H1 (cell line): ENCODE measurements at regions not wholly inside any gene's neighbourhood (a gene's known extent, or its start where the extent isn't known, plus 50 kb on each side); places are given as distances from the start of the nearest gene placed in this dataset.

ENCODE experiments used
- CTCF ChIA-PET: fragments of 300-600 bp; sonication (Branson Sonifier 250); formaldehyde crosslinking; loops from one replicate; lab custom pipeline; 2021; ENCODE audit not compliant: partially characterized antibody; lab: Charles Lee
- POLR2A ChIA-PET: fragments of 300-600 bp; sonication (Branson Sonifier 250); formaldehyde crosslinking; loops from one replicate; lab custom pipeline; 2021; ENCODE audit warnings: inconsistent platforms; ENCODE audit not compliant: partially characterized antibody; lab: Charles Lee
- DNase-seq, 2 experiments: peaks; one replicate each; pipeline versions ENCODE4 v3.0.0 to v3.0.0-alpha.2; 2010 to 2022; ENCODE audit warnings: low spot score in 2 of 2, low read depth in 1 of 2, mixed read lengths in 1 of 2
- FAIRE-seq: peaks from 2 replicates; lab custom pipeline; 2011; peaks lifted over from hg19 to GRCh38; lab: Jason Lieb, UNC
- H2AFZ ChIP-seq: 2 replicates; pipeline ENCODE4 v1.8.1; 2012; ENCODE audit warnings: low read length, inconsistent platforms
- H2AK5ac ChIP-seq: 2 replicates; pipeline ENCODE4 v1.6.1; 2013; ENCODE audit warnings: low read depth, low read length
- H2BK120ac ChIP-seq: replicated peaks from 2 replicates; pipeline ENCODE3; 2013; ENCODE audit warnings: low read depth, low read length, inconsistent platforms
- H2BK12ac ChIP-seq: 2 replicates; pipeline ENCODE4 v1.6.1; 2013; ENCODE audit warnings: low read depth, low read length
- H2BK15ac ChIP-seq: 2 replicates; pipeline ENCODE4 v1.6.1; 2013; ENCODE audit warnings: low read length
- H2BK20ac ChIP-seq: 2 replicates; pipeline ENCODE4 v1.6.1; 2013; ENCODE audit warnings: low read length
- H2BK5ac ChIP-seq: 2 replicates; pipeline ENCODE4 v1.6.1; 2013; ENCODE audit warnings: low read depth, low read length
- H3K14ac ChIP-seq: 2 replicates; pipeline ENCODE4 v1.6.1; 2013; ENCODE audit warnings: inconsistent platforms; ENCODE audit not compliant: insufficient read length
- H3K18ac ChIP-seq: 2 replicates; pipeline ENCODE4 v1.6.1; 2013; ENCODE audit warnings: low read length; ENCODE audit errors: extremely low read depth
- H3K23ac ChIP-seq: 2 replicates; pipeline ENCODE4 v1.6.1; 2013; ENCODE audit warnings: inconsistent platforms; ENCODE audit not compliant: insufficient read length
- H3K23me2 ChIP-seq: 2 replicates; pipeline ENCODE4 v1.6.1; 2013; ENCODE audit warnings: low read depth, low read length
- H3K27ac ChIP-seq: 2 replicates; pipeline ENCODE4 v1.6.1; 2011; ENCODE audit warnings: low read depth, low read length, inconsistent platforms
- H3K27me3 ChIP-seq, 4 experiments: replicated peaks in 1 of 4; 1 replicate in 1 of 4; 2 replicates in 3 of 4; pipeline versions ENCODE4 v1.6.1 to v1.8.1; 2011 to 2013; ENCODE audit warnings: low read length in 3 of 4, mild to moderate bottlenecking in 3 of 4, inconsistent platforms in 2 of 4, mixed read lengths in 2 of 4, moderate library complexity in 1 of 4; ENCODE audit not compliant: control insufficient read depth in 3 of 4, insufficient read depth in 3 of 4; ENCODE audit errors: extremely low read depth in 1 of 4
- H3K36me3 ChIP-seq, 4 experiments: 2 replicates each; pipeline versions ENCODE4 v1.6.1 to v1.8.1; 2011 to 2013; ENCODE audit warnings: mild to moderate bottlenecking in 4 of 4, low read length in 3 of 4, moderate library complexity in 2 of 4, control low read depth in 1 of 4, inconsistent platforms in 1 of 4; ENCODE audit not compliant: insufficient read depth in 4 of 4, control insufficient read depth in 2 of 4
- H3K4ac ChIP-seq: replicated peaks from 2 replicates; pipeline ENCODE3; 2013; ENCODE audit warnings: low read length, low read depth, mixed read lengths, inconsistent platforms; ENCODE audit not compliant: insufficient read length
- H3K4me1 ChIP-seq, 4 experiments: replicated peaks in 1 of 4; 1 replicate in 1 of 4; 2 replicates in 3 of 4; pipeline versions ENCODE4 v1.6.1 to v1.8.1; 2011 to 2013; ENCODE audit warnings: low read length in 3 of 4, inconsistent platforms in 2 of 4, mixed read lengths in 1 of 4; ENCODE audit not compliant: insufficient read depth in 4 of 4, control insufficient read depth in 3 of 4
- H3K4me2 ChIP-seq, 2 experiments: 2 replicates each; pipeline versions ENCODE4 v1.6.1 to v1.8.1; 2011 to 2013; ENCODE audit warnings: low read depth in 2 of 2, low read length in 2 of 2, control low read depth in 1 of 2, inconsistent platforms in 1 of 2, mild to moderate bottlenecking in 1 of 2; ENCODE audit not compliant: insufficient read depth in 1 of 2
- H3K4me3 ChIP-seq, 4 experiments: fragments of 200-600, 300-600 bp in 1 of 4; sonication (generic), shearing (Covaris generic), sonication (Bioruptor Twin) in 1 of 4; 2 replicates each; pipeline versions ENCODE4 v1.5.1 to v1.8.1; 2011 to 2016; ENCODE audit warnings: low read length in 4 of 4, low read depth in 3 of 4, control low read depth in 2 of 4, inconsistent platforms in 2 of 4, mild to moderate bottlenecking in 2 of 4, mixed read lengths in 1 of 4, moderate library complexity in 1 of 4; ENCODE audit not compliant: insufficient read depth in 2 of 4; ENCODE audit errors: extremely low read depth in 1 of 4
- H3K56ac ChIP-seq: replicated peaks from 2 replicates; pipeline ENCODE3; 2013; ENCODE audit warnings: low read depth, mild to moderate bottlenecking, mixed read lengths, low read length, inconsistent platforms; ENCODE audit not compliant: insufficient read length
- H3K79me1 ChIP-seq: 2 replicates; pipeline ENCODE4 v1.6.1; 2013; ENCODE audit warnings: low read depth, low read length, control low read depth
- H3K79me2 ChIP-seq, 2 experiments: 2 replicates each; pipeline versions ENCODE4 v1.6.1 to v1.8.1; 2012 to 2013; ENCODE audit warnings: low read length in 2 of 2, mild to moderate bottlenecking in 2 of 2, inconsistent platforms in 1 of 2; ENCODE audit not compliant: insufficient read depth in 2 of 2, control insufficient read depth in 1 of 2
- H3K9ac ChIP-seq, 4 experiments: replicated peaks in 1 of 4; 1 replicate in 1 of 4; 2 replicates in 3 of 4; pipeline versions ENCODE4 v1.6.1 to v1.8.1; 2011 to 2013; ENCODE audit warnings: low read depth in 3 of 4, low read length in 3 of 4, control low read depth in 2 of 4, mild to moderate bottlenecking in 2 of 4, moderate library complexity in 2 of 4, inconsistent platforms in 1 of 4; ENCODE audit errors: extremely low read depth in 1 of 4
- H3K9me3 ChIP-seq, 2 experiments: 2 replicates each; pipeline versions ENCODE4 v1.6.1 to v1.8.1; 2012 to 2013; ENCODE audit warnings: mild to moderate bottlenecking in 2 of 2, moderate library complexity in 2 of 2, control low read depth in 1 of 2, inconsistent platforms in 1 of 2, low read depth in 1 of 2, low read length in 1 of 2, mixed read lengths in 1 of 2; ENCODE audit not compliant: insufficient read depth in 2 of 2
- H4K20me1 ChIP-seq, 2 experiments: replicated peaks in 1 of 2; 2 replicates each; pipeline versions ENCODE3 to v1.8.1; 2011 to 2013; ENCODE audit warnings: inconsistent platforms in 2 of 2, low read length in 2 of 2, mild to moderate bottlenecking in 1 of 2; ENCODE audit not compliant: insufficient read depth in 2 of 2, control insufficient read depth in 1 of 2
- H4K5ac ChIP-seq: 2 replicates; pipeline ENCODE4 v1.6.1; 2013; ENCODE audit warnings: low read length, low read depth, mixed read lengths, inconsistent platforms; ENCODE audit not compliant: insufficient read length
- H4K8ac ChIP-seq: 2 replicates; pipeline ENCODE4 v1.8.0; 2013; ENCODE audit warnings: mild to moderate bottlenecking, moderate library complexity, low read length, inconsistent platforms; ENCODE audit not compliant: insufficient read depth; ENCODE audit errors: extremely low read depth
- H4K91ac ChIP-seq: replicated peaks from 2 replicates; pipeline ENCODE3; 2013; ENCODE audit warnings: low read length, mixed read lengths, inconsistent platforms; ENCODE audit not compliant: insufficient read length
- ASH2L ChIP-seq: fragments of 200-600, 300-600 bp; sonication (generic); IDR thresholded peaks from one replicate; pipeline ENCODE4 v1.7.1; 2017; ENCODE audit warnings: low read length
- BACH1 ChIP-seq: IDR thresholded peaks from 2 replicates; pipeline ENCODE4 v1.6.1; 2012; ENCODE audit warnings: low read length, improper control_type of control experiment
- CBX5 ChIP-seq: fragments of 300-800, 300-1000 bp; sonication (generic); IDR thresholded peaks from 2 replicates; pipeline ENCODE4 v1.7.1; 2016; ENCODE audit warnings: antibody characterized with exemption, low read length, low read depth
- CHD2 ChIP-seq: IDR thresholded peaks from 2 replicates; pipeline ENCODE4 v1.6.1; 2012; ENCODE audit warnings: low read length, improper control_type of control experiment
- CTBP2 ChIP-seq: IDR thresholded peaks from 2 replicates; pipeline ENCODE4 v1.7.0; 2011; ENCODE audit warnings: borderline replicate concordance, mild to moderate bottlenecking, moderate library complexity, mixed read lengths, low read length; ENCODE audit not compliant: insufficient read depth, insufficient read length
- EZH2 ChIP-seq: fragments of 200-600 bp; sonication (generic); IDR thresholded peaks from 2 replicates; pipeline ENCODE4 v1.7.1; 2012; ENCODE audit warnings: low read depth, mild to moderate bottlenecking, moderate library complexity, low read length, inconsistent platforms; ENCODE audit not compliant: severe bottlenecking
- JUN ChIP-seq: IDR thresholded peaks from 2 replicates; pipeline ENCODE4 v1.6.1; 2011; ENCODE audit warnings: low read depth, mild to moderate bottlenecking, improper control_type of control experiment, low read length
- KDM1A ChIP-seq: fragments of 200-600, 300-600 bp; sonication (generic); IDR thresholded peaks from 2 replicates; pipeline ENCODE4 v1.7.1; 2016; ENCODE audit warnings: mild to moderate bottlenecking, low read length, borderline replicate concordance
- MAFK ChIP-seq: IDR thresholded peaks from 2 replicates; pipeline ENCODE4 v1.6.1; 2012; ENCODE audit warnings: low read depth, mild to moderate bottlenecking, improper control_type of control experiment, low read length
- NANOG ChIP-seq: IDR thresholded peaks from 2 replicates; pipeline ENCODE4 v1.6.1; 2011; ENCODE audit warnings: low read length, low read depth, mild to moderate bottlenecking, inconsistent platforms; ENCODE audit not compliant: insufficient read depth, poor library complexity, severe bottlenecking
- NRF1 ChIP-seq: IDR thresholded peaks from 2 replicates; pipeline ENCODE4 v1.6.1; 2011; ENCODE audit warnings: mild to moderate bottlenecking, low read depth, low read length, improper control_type of control experiment
- PHF8 ChIP-seq: fragments of 200-600 bp; sonication (generic); conservative IDR thresholded peaks from 2 replicates; pipeline ENCODE4 v1.7.1; 2012; ENCODE audit warnings: low read depth, mild to moderate bottlenecking, inconsistent platforms, low read length, moderate library complexity
- RFX5 ChIP-seq: IDR thresholded peaks from 2 replicates; pipeline ENCODE4 v1.6.1; 2011; ENCODE audit warnings: low read depth, low read length, improper control_type of control experiment, borderline replicate concordance
- SIN3A ChIP-seq, 2 experiments: IDR thresholded peaks in 1 of 2; conservative IDR thresholded peaks in 1 of 2; 2 replicates each; pipeline ENCODE4 v1.6.1; 2011 to 2012; ENCODE audit warnings: low read length in 2 of 2, improper control_type of control experiment in 1 of 2, low read depth in 1 of 2, mild to moderate bottlenecking in 1 of 2
- SP4 ChIP-seq: IDR thresholded peaks from 2 replicates; pipeline ENCODE4 v1.6.1; 2012; ENCODE audit warnings: low read length, inconsistent platforms
- TCF12 ChIP-seq: IDR thresholded peaks from 2 replicates; pipeline ENCODE4 v1.6.1; 2011; ENCODE audit warnings: low read depth, mild to moderate bottlenecking, low read length

GRCh38 chr4:92237559-92237958, 66.2 kb upstream of the GRID2 start:
- H4K20me1 ChIP-seq: no peaks in the 10 kb centered on the region
- no peak overlapping the region for H3K9ac ChIP-seq
- no peak overlapping the region for H2AFZ ChIP-seq
- H3K18ac ChIP-seq: no peak overlapping the region
- no peak overlapping the region for H3K14ac ChIP-seq
- H3K23me2 ChIP-seq: no peaks in the 10 kb centered on the region
- no peak overlapping the region for H4K5ac ChIP-seq
- no peak overlapping the region for H3K56ac ChIP-seq
- no peak overlapping the region for H3K4ac ChIP-seq
- H3K4me3 ChIP-seq: no peak overlapping the region
- peaks cover 0 to 5% (median 0%) of the 10 kb centered on the region in 4 experiments; a peak in 1 of 8 replicates for H3K36me3 ChIP-seq
- FAIRE-seq: no peak
- H2AK5ac ChIP-seq: no peak overlapping the region
- H2BK15ac ChIP-seq: no peak overlapping the region
- H3K27me3 ChIP-seq: 0 out of 7 replicates have a peak, but pooled peaks cover 0 to 2% (median 0%) of the 10 kb centered on the region in 4 experiments
- no peak overlapping the region for H2BK20ac ChIP-seq
- H3K9me3 ChIP-seq: peaks cover 0 to 4% of the 10 kb centered on the region in 2 experiments; a peak in 2 of 4 replicates
- no peak overlapping the region for H2BK5ac ChIP-seq
- no peak overlapping the region for H3K4me2 ChIP-seq
- H3K79me2 ChIP-seq: no peaks in the 10 kb centered on the region
- no peak overlapping the region for H3K23ac ChIP-seq
- H3K27ac ChIP-seq: no peak overlapping the region
- no peaks in the 10 kb centered on the region for H3K79me1 ChIP-seq
- no peaks in the 10 kb centered on the region for H3K4me1 ChIP-seq
- ChIA-PET CTCF (no interaction called here), POLR2A (no interaction called here)
- H2BK120ac ChIP-seq: no peak overlapping the region
- H4K8ac ChIP-seq: no peak overlapping the region
- DNase-seq: no peak
- H2BK12ac ChIP-seq: no peak overlapping the region
- H4K91ac ChIP-seq: no peak overlapping the region
- no peak for TF ChIP-seq CHD2
- no peak for TF ChIP-seq SIN3A (conservative IDR thresholded peaks at IDR 0.05 in 1 of 2, IDR thresholded peaks at IDR 0.05 in 1 of 2; ENCODE audit: low read depth in 1 of 2, low read length in 2 of 2)
- TF ChIP-seq BACH1: no peak
- TF ChIP-seq MAFK: no peak
- TF ChIP-seq CBX5: no peak
- no peak for TF ChIP-seq KDM1A
- no peak for TF ChIP-seq RFX5
- no peak for TF ChIP-seq JUN
- TF ChIP-seq NANOG: no peak
- TF ChIP-seq CTBP2: no peak
- no peak for TF ChIP-seq TCF12
- TF ChIP-seq EZH2: no peak
- no peak for TF ChIP-seq NRF1
- TF ChIP-seq ASH2L: no peak
- TF ChIP-seq SP4: no peak
- no peak for TF ChIP-seq PHF8
